SK-N-MC (cell line): ENCODE measurements at regions not wholly inside any gene's neighbourhood (a gene's known extent, or its start where the extent isn't known, plus 50 kb on each side); places are given as distances from the start of the nearest gene placed in this dataset.

Experiments used
- DNase-seq: peaks from one replicate; pipeline ENCODE4 v3.0.0-alpha.2; 2011; ENCODE audit warnings: low read depth, low spot score
- H3K27ac ChIP-seq: fragments of 200-600 bp; sonication (generic); 2 replicates; pipeline ENCODE4 v1.5.1; 2016; ENCODE audit warnings: mixed run types
- H3K36me3 ChIP-seq: fragments of 200-600 bp; sonication (generic); 2 replicates; pipeline ENCODE4 v1.6.1; 2017; ENCODE audit warnings: antibody characterized with exemption, low read length, mixed read lengths; ENCODE audit not compliant: insufficient read depth
- H3K4me3 ChIP-seq: fragments of 200-600 bp; sonication (generic); 2 replicates; pipeline ENCODE4 v1.5.1; 2016
- H3K9ac ChIP-seq: fragments of 200-600 bp; sonication (generic); 2 replicates; pipeline ENCODE4 v1.8.0; 2017; ENCODE audit warnings: mixed run types, mixed read lengths; ENCODE audit not compliant: insufficient read length
- H3K9me3 ChIP-seq: fragments of 200-600 bp; sonication (generic); 2 replicates; pipeline ENCODE4 v1.6.1; 2017; ENCODE audit warnings: low read depth, mild to moderate bottlenecking, antibody characterized with exemption, low read length, moderate library complexity, mixed read lengths
- EZH2 ChIP-seq: fragments of 200-600 bp; sonication (generic); IDR thresholded peaks from one replicate; pipeline ENCODE4 v1.6.1; 2017; ENCODE audit warnings: antibody characterized with exemption
- FOXP2 ChIP-seq: optimal IDR thresholded peaks from 2 replicates; pipeline ENCODE3; 2011; ENCODE audit warnings: mild to moderate bottlenecking, moderate library complexity; ENCODE audit not compliant: insufficient read depth; ENCODE audit errors: extremely low read length, control extremely low read depth
- POLR2AphosphoS5 ChIP-seq: IDR thresholded peaks from 2 replicates; pipeline ENCODE4 v1.6.1; 2012; ENCODE audit warnings: mild to moderate bottlenecking, low read depth, low read length, borderline replicate concordance

- Histone ChIP-seq H3K9me3 (no peaks in the 10 kb centered on the region), H3K36me3 (no peaks in the 10 kb centered on the region), H3K9ac (no peak overlapping the region), H3K27ac (no peak overlapping the region), H3K4me3 (peak overlapping the region; percentile 63)
- TF ChIP-seq EZH2, result no peak
- no peak for TF ChIP-seq POLR2AphosphoS5
- TF ChIP-seq FOXP2, result no peak
- DNase-seq, result peak; percentile 5
These were observed 1144.3 kb upstream of the NCAM2 start for GRCh38 chr21:19853709-19854575.

GRCh38 chr21:19855522-19855921, 1142.7 kb upstream of the NCAM2 start:
- TF ChIP-seq EZH2 (no peak), FOXP2 (no peak), POLR2AphosphoS5 (no peak)
- no peaks in the 10 kb centered on the region for H3K9me3 ChIP-seq
- no peak overlapping the region for H3K4me3 ChIP-seq
- H3K27ac ChIP-seq, result no peak overlapping the region
- H3K36me3 ChIP-seq, result no peaks in the 10 kb centered on the region
- DNase-seq, result no peak
- no peak overlapping the region for H3K9ac ChIP-seq

- Histone ChIP-seq H3K4me3 (no peak overlapping the region), H3K27ac (no peak overlapping the region), H3K9me3 (no peaks in the 10 kb centered on the region), H3K36me3 (no peaks in the 10 kb centered on the region), H3K9ac (no peak overlapping the region)
- no peak for DNase-seq
- TF ChIP-seq FOXP2 (no peak), EZH2 (no peak), POLR2AphosphoS5 (no peak)
These were observed 1133.7 kb upstream of the NCAM2 start for GRCh38 chr21:19864476-19864875.

GRCh38 chr21:19870682-19871081, 1127.5 kb upstream of the NCAM2 start:
- TF ChIP-seq EZH2, result no peak
- no peak for TF ChIP-seq POLR2AphosphoS5
- TF ChIP-seq FOXP2, result no peak
- H3K9me3 ChIP-seq, result no peaks in the 10 kb centered on the region
- no peak overlapping the region for H3K9ac ChIP-seq
- no peak overlapping the region for H3K27ac ChIP-seq
- H3K4me3 ChIP-seq, result no peak overlapping the region
- no peaks in the 10 kb centered on the region for H3K36me3 ChIP-seq
- DNase-seq, result no peak

GRCh38 chr21:19874521-19874920, 1123.7 kb upstream of the NCAM2 start:
- DNase-seq, result no peak
- no peak overlapping the region for H3K4me3 ChIP-seq
- H3K9ac ChIP-seq, result no peak overlapping the region
- H3K27ac ChIP-seq, result no peak overlapping the region
- H3K9me3 ChIP-seq, result no peaks in the 10 kb centered on the region
- H3K36me3 ChIP-seq, result no peaks in the 10 kb centered on the region
- TF ChIP-seq EZH2 (no peak), POLR2AphosphoS5 (no peak), FOXP2 (no peak)

- H3K4me3 ChIP-seq, result no peak overlapping the region
- H3K27ac ChIP-seq, result no peak overlapping the region
- no peaks in the 10 kb centered on the region for H3K9me3 ChIP-seq
- no peaks in the 10 kb centered on the region for H3K36me3 ChIP-seq
- no peak overlapping the region for H3K9ac ChIP-seq
- no peak for DNase-seq
- TF ChIP-seq FOXP2 (no peak), POLR2AphosphoS5 (no peak), EZH2 (no peak)
These were observed 1120.1 kb upstream of the NCAM2 start for GRCh38 chr21:19878133-19878532.

- no peak overlapping the region for H3K27ac ChIP-seq
- no peak for TF ChIP-seq EZH2
- no peak for TF ChIP-seq FOXP2
- TF ChIP-seq POLR2AphosphoS5, result no peak
- H3K36me3 ChIP-seq, result no peaks in the 10 kb centered on the region
- DNase-seq, result no peak
- H3K9me3 ChIP-seq, result no peaks in the 10 kb centered on the region
- H3K4me3 ChIP-seq, result no peak overlapping the region
- no peak overlapping the region for H3K9ac ChIP-seq
These were observed 1098.6 kb upstream of the NCAM2 start for GRCh38 chr21:19899645-19900044.

- no peaks in the 10 kb centered on the region for H3K9me3 ChIP-seq
- H3K36me3 ChIP-seq, result no peaks in the 10 kb centered on the region
- no peak overlapping the region for H3K27ac ChIP-seq
- DNase-seq, result no peak
- H3K9ac ChIP-seq, result no peak overlapping the region
- TF ChIP-seq EZH2 (no peak), FOXP2 (no peak), POLR2AphosphoS5 (no peak)
- no peak overlapping the region for H3K4me3 ChIP-seq
These were observed 1098.1 kb upstream of the NCAM2 start for GRCh38 chr21:19900149-19900548.

- TF ChIP-seq EZH2, result no peak
- no peak for TF ChIP-seq FOXP2
- Histone ChIP-seq H3K9me3 (no peaks in the 10 kb centered on the region), H3K4me3 (no peak overlapping the region), H3K9ac (no peak overlapping the region), H3K36me3 (no peaks in the 10 kb centered on the region), H3K27ac (no peak overlapping the region)
- no peak for DNase-seq
These were observed 1089.8 kb upstream of the NCAM2 start for GRCh38 chr21:19908390-19908789.
